ENCODE measurements at regions not wholly inside any gene's neighbourhood (a gene's known extent, or its start where the extent isn't known, plus 50 kb on each side); places are given as distances from the start of the nearest gene placed in this dataset.
"Not testable (repeated sequence)": the region's sequence is repeated elsewhere in the genome, so short reads cannot be mapped to it uniquely, and the experiment has no call there.

DNA sequence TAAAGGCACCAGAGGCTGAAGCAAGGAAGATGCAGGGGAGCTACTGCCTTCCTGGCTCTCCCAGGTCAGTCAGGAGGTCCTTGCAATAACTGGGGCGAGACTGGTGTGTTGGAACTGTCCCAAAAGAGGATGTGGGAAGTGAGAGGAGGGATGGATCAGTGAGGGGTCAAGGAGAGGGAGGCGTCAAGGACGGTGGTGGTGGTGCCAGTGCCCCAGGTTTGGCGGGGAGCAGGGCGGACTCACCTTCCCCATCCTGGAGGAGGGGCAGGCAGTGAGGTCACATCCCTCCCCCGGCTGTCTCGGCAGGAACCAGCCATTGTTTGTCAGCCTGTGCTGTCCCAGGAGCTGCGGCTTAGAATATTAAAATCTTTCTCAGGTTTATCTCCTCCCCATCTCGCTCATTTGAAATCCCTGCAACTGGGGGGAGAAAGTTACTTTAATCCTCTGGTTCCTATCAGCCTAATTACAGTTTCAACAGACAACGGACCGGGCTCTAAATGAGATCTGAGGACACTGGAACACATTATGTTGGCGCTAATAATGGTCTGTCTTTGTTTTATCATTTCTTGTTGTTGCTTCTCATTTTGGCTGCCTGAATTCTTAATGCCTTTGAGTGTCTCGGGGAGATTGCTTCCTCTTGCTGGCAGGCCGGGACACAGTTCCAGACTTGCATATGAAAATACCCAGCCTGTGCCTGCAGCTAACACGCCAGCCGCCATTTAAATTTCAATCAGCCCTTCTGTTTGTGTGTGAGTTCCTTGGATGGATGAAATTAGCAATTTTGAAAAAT is 387.5 kb downstream of the RPS24 start:
- DNase-seq, result no peak

DNA sequence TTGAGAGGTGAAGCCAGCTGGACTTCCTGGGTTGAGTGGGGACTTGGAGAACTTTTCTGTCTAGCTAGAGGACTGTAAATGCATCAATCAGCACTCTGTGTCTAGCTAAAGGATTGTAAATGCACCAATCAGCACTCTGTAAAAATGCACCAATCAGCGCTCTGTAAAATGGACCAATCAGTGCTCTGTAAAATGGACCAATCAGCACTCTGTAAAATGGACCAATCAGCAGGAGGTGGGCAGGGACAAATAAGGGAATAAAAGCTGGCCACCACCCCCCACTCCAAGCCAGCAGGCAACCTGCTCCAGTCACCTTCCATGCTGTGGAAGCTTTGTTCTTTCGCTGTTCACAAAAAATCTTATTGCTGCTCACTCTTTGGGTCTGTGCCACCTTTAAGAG is 390.4 kb downstream of the RPS24 start:
- DNase-seq, result not testable (repeated sequence)

DNA sequence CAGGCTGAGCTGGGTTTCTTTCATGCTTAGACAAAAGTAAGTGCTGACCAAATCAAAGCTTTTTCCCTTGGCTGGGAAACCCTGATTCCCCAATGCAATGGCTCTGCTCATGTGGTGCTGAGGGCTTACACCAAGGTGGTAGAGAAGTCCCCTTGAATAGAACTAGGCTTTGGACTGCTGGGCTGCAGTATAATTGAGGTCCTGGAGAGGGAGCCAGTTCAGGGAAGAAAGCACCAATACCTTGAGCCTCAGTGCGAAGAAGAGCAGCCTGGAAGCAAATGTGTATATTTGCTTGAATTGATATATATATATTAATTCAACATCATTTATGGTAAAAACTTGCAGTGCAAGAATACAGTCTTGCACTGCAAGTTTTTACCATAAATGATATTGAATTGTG is 391.1 kb downstream of the RPS24 start:
- no peak for DNase-seq

DNA sequence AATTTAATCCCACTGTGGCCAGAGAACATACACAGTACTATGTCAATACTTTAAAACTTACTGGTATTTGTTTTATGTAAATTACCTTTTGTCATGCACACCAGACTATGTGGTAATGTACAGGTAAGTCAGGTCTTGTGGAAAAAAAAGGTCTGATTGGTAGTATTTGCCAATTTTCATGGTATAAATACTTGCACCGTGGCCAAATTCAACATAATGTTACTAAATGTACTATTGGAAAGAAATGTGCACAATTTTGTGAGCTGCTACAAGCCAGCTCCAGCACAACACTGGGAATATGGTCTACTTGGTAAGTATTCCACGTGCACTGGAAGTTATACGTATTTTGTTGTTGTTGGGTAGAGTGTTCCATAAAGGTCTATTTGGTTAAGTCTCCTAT is 392.5 kb downstream of the RPS24 start:
- no peak for DNase-seq

DNA sequence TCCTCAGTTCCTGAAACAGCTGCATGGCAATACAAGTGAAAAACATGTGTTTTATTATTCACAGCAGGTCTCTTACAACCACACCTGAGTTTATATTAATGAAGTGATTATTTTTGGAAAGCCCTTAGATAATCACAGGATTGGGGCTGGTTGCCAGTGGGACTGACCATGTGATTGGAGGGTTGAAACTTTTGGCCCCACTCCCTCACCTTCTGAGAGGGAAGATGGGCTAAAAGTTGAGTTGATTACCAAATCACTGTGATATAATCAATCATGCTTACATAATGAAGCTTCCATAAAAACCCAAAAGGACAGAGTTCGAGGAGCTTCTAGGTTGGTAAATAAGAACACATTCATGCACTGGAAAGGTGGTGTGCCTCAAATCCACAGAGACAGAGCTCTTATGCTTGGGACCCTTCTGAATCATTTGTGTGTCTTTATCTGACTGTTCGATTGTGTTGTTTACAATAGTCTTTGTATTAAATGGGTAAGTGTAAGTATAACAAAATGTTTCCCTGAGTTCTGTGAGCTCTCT is 393.9 kb downstream of the RPS24 start:
- no peak for DNase-seq

DNA sequence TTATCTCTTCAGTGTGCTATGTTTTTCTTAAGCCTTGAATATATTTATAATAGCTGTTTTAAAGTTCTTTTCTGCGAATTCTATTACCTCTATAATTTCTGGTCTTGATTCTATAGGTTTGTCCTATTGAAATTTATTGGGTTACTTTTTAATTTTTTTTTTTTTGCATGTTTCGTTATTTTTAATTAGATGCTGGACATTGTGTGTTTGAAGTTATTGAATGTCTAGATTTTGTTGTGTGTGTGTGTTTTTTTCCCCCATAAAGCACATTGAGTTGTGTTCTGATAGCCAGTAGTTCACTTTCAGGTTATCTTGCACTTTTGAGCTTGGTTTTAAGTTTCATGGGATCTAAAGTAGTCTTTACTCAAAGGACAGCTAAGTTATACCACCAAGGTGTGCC is 394.9 kb downstream of the RPS24 start:
- DNase-seq, result no peak

DNA sequence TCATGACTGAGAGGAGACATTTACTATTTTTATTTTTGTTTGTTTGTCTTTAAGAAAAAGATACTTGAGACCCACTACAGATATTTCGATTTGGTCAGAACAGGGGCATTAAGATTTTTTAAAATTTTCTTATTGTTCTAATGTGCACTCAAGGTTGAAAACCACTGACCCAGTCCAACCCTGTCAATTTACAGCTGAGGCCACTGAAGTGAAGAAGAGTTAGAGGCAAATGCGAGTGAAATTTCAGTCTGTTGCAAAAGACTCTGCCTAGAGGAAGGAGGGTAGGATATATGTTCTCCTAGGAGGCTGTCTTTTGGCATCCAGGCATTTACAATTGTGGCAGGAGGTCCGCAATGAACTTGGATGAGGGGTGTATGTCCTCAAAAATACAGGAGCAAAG is 396.3 kb downstream of the RPS24 start:
- no peak for DNase-seq

DNA sequence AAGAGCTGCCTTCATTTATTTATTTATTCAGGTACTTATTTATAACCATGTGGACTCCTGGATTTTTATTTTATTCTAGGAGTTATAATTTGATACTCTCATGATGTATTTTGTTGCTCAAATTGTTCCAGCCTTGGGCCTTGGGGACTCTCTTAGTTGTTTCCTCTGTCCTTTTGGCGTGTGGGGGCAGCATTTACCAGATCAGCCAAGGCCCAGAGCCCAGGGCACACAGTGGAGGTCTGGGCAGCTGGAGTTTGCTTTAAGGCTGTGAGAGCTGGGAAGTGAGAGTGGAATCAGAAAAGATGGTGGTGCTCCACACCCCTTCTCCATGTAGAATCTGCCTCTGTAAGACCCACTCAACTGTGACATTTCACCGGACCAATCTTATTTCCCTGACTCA is 398.9 kb downstream of the RPS24 start:
- DNase-seq, result no peak

DNA sequence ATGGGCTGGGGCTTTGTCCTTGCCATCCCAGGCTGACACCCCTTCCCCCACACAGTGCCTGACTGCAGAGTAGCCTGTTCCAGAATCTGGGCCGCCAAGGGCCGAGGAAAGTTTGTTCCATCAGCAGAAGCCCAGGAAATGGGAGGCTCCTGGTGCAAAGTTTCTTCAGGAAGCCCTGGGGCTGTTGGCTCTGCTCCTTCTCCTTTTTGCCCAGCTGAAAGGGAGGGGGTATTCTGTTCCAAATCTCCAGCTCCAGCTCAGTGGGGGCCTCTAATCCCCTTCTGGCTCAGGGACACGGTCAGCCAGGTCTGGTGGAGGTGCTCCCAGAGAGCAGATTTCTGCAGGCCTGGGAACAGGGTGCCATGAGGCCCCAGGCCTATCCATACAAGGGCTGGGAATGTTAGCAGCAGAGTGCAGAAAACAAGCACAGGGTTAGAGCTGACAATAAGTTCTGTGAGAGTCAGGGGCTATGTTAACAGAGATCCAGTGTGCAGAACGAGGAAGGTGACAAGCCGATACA is 399.5 kb downstream of the RPS24 start:
- no peak for DNase-seq

DNA sequence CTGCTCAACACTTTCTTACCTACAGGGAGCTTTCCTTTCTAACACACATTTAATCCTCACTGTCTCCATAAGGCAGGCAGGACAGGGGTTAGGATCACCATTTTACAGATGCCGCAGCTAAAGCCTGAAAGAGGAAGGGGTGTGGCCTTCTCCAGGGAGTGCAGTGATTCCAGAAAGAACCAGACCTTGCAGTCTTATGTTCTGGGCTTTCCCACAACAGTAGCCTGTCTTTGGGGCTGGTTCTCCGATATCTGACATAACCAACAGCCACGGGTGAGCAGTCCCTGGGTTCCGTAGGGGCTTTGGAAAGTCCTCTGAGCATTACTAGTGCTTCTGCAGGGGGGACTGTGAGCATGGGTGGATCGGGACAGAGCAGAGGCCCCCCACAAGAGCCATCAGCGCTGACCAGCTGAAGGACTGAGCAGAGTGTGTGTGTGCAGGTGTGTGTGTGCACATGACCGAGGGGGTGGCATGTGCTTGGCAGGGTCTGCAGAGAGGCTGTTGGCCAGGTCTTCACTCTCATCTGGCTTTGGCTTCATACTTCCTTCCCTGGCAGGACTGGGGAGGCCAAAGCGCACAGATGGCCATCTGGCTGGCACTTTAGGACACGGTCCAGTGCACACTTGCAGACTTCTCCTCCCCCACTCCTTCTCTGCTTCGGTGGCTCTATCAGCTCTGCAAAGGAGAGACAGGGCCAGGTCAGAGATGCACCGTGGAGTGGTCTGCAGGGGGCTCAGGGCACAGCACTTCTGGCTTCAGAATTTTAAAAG is 400.3 kb downstream of the RPS24 start:
- no peak for DNase-seq

DNA sequence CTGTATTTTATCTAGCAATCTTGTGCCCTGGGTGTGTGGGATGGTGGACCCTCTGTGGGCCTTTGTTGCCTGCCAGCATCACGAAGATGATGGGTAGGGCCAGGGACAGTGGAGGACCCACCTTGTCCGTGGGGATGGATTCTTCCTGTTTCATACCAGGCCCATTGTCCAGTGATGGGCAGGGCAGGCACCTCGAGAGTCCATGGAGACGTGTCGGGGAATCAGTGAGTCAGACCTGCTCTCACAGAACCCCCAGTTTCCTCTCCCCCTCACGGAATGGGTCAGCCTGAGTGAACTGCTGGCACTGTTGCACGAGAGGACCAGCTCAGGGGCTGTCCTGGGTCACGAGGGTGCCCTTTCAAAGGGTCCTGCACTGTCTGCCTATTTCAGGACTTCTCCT is 401.2 kb downstream of the RPS24 start:
- DNase-seq, result no peak

DNA sequence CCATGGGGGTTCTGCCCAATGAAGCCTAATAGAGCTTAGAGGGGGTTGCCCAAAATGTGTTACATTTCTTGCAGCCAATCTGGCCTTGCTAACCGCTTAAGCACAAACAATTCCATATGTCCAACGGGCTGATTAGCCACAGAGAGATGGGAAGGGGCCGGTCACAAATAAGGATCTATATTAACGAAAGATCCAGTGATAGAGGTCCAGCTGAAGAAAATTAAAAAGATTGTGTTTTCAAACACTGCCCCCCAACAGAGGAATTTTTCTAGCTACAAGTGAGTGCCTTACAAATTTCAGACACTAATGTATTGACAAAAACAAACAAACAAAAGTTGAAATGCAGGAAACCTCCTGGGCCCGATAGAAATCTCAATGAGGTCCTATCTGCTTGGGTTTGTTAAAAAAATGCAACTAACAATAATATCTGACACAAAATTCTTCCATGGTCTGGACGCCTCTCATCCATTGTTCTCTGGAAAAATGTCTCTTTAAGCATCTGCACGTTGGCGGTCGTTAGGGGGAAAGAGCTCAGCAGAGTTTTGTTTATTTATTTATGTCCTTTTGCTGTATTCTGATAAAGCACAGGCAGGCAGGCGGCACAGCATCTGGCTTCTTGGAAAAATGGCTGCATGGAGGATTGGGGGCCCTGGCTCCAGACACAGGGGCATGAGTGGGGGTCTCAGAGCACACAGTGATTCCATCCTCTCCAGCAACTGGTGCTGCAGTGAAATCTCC is 402.0 kb downstream of the RPS24 start:
- no peak for DNase-seq

DNA sequence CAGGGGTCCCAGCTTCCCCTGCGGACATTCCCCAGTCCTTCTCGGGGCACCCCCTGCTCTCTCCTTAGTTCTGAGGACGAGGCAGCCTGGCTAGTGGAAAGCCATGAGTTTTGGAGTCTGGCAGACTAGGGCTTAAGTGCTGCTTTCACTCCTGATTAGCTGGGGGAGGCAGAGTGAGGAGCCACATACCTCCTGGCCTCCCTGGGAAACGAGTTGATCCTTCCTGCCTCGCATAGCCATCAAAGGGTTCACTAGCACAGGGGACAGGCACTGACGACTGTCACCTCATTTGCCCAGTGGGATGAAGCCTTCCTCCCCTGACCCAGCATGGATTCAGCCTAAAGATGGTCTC is 402.5 kb downstream of the RPS24 start:
- DNase-seq, result no peak

DNA sequence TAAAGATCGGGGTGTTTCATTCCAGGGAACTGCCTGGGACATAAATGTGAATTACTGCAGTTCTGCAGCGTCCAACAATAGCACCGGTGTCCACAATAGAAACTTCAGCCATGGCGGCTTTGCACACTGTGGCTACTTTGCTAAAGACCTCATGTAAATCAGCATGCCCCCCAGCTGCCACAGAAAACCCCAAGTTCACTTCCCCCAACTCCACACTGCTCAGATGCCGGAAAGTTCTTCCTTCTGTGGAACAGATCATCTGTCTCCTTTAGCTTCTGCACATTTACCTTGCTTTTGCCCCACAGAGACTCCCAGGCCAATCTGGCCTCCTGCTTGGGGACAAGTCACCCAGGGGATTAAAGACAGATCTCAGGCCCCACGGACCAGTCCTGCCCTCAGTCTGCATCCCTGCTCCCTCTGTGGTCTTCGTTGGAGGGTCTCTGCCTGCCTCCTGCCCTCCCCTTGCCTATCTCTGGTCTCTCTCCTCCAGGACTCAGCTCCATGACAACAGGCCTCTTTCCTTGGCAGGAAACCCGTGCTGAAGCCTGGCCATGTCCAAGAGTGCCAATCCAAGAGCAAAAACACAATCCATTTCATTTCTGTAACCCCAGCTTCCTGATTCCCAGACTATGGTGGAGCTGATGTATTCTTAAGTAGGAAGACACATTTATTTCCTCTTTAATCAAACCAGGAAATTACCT is 403.2 kb downstream of the RPS24 start:
- no peak for DNase-seq

DNA sequence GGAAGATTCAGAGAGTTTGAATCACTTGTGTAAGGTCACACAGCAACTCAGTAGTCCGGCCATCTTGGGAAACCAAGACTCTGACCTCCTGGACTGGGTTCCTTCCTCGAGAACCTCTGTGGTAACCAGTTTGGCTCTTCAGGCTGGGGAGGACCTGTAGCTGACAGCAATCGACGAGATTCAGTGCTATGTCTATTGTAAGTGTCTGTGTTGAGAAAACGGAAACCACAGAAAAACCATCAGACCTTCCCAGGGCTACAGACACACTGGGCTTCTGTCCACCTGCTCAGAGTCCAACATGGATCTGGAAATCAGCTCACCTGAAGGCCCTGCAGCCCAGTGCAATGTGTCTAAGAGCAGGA is 403.7 kb downstream of the RPS24 start:
- DNase-seq, result no peak

DNA sequence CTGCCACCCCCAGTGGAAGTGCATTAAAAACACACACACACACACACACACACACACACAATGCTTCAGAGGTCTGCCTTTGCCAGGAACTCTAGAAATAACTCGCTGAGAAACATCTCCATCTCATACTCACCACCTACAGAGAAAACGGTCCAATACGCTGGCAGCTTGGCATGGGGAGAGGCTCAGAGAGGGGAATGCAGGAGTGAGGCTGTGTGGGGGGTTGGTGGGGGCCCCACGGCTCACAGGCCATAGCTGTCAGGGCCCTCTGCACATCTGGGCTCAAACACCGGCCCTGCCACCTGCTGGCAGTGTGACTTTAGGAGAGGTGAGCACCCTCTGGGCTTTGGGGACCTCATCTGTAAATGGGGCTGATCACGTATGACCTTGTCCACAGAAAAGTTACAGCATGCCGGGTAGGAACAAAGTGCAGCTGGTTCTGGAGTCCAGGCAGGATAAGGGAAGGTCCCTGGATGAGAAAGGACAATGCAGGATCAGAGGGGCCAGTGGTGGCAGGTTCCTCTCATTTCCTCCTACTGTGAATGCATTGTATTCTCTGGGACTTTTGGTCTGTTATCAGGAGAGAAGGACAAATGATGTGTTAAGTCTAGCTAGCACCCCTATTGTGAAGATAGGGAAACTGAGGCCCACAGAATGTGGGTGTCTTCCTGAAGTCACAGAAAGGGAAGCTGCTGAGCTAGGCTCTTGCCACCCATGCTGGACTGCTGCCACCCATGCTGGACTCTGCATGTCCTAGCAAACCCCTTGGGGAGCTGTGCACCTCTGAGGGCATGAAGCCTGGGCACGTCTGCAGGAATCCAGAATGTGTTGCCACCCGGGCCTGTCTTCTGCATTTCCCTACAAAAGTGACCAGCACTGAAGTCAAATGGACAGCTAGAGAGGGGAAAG is 404.6 kb downstream of the RPS24 start:
- no peak for DNase-seq

DNA sequence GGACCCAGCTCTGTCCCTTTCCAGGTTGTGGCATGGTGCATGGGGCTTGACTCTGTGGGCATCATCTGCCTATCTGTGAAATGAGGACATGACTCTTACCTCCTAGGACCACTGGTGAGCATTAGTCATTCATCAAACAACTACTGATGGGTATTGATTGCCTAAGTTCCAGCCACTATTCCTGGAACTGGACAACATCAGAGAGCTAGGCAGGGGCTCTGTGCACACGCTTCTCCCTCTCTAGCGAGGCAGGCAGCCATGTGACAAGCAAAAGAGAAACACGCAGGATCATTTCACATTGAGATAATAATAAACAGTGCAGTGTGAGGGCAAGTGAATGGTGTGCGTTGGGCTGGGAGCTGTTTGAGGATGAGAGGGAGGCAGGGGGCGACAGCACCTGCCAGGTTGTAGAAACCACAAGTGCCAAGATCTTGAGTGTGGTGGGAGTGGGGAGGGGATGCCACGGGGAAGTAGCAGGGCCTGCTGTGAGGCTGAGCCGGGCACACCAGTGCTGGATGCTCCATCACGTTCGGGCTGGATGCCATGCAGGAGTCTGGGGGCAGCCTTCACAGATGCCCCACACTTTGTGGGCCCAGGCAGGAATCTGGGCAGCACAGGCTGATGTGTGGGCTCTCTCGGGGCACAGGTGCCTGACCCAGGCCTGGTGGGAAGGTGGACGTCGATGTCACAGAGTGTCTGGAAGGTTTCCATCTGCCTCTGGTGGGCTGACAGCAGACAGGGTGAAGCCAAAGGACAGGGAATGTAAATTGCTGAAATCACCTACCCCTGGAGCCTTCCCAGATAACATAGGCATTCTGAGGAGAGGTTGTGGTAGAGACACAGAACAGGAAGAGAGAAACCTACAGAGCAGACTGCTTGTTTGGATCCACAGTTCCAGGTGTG is 405.5 kb downstream of the RPS24 start:
- DNase-seq, result no peak

DNA sequence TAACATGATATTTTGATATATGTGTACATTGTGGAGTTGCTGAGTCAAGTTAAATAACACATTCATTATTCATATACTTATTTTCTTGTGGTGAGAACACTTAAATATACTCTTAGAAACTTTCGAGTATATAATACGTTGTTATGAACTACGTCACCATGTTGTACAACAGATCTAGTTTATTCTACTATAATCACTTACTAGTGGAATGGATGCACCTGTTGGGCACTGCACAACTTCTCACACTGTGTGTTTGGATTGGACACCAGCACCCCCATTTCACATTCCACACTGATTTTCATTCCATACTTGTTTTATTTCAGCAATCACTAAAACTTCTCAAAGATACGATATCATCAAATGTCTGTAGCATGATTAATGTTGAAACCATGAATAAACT is 407.3 kb downstream of the RPS24 start:
- no peak for DNase-seq

DNA sequence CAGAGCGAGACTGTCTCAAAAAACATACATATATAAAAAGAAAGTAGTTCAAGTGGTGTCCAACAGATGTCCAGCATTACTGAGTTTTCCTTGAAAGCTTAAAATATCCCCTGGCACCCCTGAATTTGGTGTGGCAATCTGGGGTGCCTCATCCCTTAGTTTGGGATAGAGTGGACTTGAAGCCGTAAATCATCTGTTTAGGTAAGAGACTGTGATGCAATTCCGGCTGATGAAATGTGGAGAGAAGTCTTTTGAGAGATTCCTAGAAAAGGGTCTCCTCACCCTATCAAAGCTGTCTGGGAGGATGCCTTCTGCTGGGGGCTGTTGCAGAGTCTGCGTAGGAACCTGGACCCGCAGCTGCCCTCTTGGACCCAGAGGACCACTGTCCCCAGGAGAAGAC is 408.0 kb downstream of the RPS24 start:
- no peak for DNase-seq

DNA sequence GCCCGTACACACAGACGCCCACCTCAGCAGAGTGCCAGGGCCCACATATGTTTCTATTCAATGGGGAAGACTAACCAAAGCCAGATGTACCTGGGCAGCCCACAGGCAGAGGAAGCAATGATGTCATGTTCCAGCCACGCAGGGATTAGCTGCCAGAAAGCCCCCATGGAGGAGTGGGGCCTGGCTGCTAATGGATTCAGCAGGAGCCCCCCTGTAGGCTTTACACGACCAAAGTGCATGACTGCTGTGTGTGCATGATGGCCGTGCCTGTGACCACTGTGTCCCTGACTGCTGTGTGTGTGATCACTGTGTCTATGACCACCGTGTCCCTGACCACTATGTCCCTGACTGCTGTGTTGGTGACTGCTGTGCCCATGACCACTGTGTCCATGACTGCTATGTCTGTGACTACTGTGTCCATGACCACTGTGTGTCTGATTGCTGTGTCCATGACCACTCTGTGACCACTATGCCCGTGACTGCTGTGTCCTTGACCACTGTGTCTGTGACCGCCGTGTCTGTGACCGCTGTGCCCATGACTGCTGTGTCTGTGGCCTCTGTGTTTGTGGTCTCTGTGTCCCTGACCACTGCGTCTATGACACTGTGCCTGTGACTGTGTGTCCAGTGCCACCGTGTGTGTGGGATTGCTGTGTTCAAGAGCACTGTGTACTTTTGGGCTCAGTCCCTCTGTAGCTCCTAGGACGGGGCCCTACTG is 409.3 kb downstream of the RPS24 start:
- DNase-seq, result no peak

Data from NCI-H526 treated with DMSO at 0.1 percent for 48 hours (cell line).